GM21360 (cell line): ENCODE measurements at regions not wholly inside any gene's neighbourhood (a gene's known extent, or its start where the extent isn't known, plus 50 kb on each side); places are given as distances from the start of the nearest gene placed in this dataset.
"Not testable (repeated sequence)": the region's sequence is repeated elsewhere in the genome, so short reads cannot be mapped to it uniquely, and the experiment has no call there.

Experiments used
- ATAC-seq: cut with Tn5 transposase; IDR thresholded peaks from one replicate; pipeline ENCODE4 v1.9.1; 2021; ENCODE audit warnings: mild to moderate bottlenecking, moderate library complexity; ENCODE audit not compliant: unreplicated experiment

DNA sequence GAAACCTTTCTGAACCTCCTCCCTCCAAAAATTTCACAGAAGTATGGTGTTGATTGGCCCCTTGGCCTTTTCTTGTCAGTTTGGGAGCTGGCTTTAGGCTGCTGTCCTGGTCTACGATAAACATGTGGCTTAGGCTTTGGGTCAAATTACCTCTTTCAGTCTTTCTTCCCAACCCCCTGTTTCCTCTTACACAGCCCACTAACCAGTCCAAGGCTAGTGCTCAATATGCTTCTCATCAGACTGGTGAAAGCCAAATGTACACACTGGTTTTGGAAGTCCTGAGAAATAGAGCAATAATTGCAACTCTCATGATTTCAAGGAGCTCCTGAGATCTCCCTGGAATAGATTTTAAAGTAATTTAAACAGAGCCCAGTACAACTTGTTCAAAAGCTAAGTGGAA is 933.7 kb upstream of the GJE1 start:
- ATAC-seq = no peak

DNA sequence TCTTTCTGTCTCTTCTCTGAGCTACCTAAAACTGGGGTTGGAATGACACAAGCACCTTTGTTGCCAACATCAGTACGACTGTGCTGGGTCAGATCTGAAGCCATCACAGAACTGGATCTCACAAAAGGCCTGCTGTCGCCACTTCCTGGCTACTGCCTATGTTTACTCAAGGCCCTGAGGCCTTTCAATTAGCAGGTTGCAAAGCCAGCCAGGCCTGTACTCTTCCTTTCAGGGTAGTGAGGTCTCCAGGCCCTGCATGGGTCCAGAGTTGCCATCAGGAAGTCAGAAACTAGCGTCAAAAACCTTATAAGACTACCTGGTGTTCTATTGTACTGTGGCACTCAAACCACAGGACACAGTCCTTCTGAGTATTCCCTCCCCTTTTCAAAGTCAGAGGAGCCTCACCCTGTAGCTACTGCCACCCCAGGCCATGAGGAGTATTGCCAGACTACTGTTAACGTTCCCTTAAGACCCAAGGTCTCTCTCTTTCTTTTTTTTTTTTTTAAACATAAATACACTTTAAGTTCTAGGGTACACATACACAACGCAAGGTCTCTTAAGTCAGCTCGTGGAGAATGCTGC is 937.4 kb upstream of the GJE1 start:
- no peak for ATAC-seq

DNA sequence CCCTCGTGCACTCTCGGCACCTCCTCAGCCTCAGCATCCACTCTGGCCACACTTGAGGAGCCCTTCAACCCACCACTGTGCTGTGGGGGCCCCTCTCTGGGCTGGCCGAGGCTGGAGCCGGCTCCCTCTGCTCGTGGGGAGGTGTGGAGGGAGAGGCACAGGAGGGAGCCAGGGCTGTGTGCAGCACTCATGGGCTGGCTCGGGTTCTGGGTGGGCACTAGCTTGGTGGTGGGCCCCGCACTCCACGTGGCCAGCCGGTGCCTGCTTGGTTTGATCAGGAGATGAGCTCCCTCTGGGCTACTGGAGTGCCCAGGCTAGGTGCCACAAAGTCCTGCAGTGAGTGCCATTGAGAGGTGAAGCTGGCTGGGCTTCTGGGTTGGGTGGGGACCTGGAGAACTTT is 949.4 kb upstream of the GJE1 start:
- no peak for ATAC-seq

DNA sequence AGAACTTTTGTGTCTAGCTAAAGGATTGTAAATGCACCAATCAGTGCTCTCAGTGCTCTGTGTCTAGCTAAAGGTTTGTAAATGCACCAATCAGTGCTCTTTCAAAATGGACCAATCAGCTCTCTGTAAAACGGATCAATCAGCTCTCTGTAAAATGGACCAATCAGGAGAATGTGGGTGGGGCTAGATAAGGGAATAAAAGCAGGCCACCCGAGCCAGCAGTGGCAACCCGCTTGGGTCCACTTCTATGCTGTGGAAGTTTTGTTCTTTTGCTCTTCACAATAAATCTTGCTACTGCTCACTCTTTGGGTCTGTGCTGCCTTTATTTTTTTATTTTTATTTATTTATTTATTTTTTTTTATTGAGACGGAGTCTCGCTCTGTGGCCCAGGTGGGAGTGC is 957.3 kb upstream of the GJE1 start:
- ATAC-seq = not testable (repeated sequence)

DNA sequence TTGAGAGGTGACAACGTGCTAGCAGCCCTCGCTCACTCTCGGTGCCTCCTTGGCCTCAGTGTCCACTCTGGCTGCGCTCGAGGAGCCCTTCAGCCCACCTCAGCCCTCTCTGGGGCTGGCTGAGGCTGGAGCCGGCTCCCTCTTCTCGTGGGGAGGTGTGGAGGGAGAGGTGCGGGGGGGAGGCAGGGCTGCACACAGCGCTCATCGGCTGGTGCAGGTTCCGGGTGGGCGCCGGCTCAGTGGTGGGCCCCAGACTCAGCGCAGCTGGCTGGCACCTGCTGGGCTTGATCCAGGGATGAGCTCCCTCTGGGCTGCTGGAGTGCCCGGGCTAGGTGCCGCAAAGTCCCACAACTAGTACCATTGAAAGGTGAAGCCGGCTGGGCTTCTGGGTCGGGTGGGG is 957.8 kb upstream of the GJE1 start:
- no peak for ATAC-seq

DNA sequence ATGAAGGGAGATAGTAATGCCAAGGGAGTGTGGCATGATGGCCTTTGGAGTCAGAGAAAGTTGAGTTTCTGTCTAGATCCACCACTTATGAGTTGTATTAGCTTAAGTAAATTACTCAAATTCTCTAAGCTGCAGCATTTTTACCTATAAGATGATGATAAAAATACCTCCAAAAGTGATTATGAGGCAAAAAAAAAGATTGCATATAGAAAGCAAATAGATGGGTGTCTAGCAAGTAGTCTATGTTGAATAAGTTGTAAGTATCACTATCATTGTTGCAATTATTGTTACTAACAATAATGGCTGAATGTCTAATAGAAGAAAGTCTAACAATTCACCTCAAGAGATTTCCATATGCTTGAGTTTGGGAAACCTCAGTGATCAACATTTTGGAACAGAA is 959.2 kb upstream of the GJE1 start:
- no peak for ATAC-seq

DNA sequence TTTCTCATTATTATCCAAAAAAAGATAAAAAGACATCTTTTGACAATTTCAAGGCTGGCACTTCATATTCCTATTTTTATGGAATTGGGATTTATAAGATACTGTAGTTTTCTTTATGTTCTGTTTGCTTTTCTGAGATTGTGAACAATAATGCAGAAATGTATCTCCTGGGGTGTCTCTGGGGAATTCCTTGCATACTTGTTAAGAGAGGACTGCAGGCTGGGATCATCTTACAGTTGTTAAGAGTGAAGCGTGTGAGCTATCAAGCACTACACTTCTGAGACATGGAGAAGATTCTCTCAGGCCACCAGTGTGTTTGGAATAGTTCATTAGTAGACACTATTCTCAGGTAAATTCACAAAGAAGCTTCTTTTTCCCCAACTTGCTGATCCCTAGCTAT is 963.3 kb upstream of the GJE1 start:
- ATAC-seq = no peak

DNA sequence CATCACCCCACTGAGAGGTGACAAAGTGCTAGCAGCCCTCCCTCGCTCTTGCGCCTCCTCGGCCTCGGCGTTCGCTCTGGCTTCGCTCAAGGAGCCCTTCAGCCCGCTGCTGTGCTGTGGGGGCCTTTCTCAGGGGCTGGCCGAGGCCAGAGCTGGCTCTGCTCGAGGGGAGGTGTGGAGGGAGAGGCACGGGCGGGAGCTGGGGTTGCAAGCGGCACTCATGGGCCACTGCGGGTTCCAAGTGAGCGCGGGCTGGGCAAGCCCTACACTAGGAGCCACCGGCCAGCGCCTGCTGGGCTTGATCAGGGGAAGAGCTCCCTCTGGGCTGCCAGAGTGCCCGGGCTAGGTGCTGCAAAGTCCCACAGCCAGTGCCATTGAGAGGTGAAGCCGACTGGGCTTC is 964.8 kb upstream of the GJE1 start:
- no peak for ATAC-seq

DNA sequence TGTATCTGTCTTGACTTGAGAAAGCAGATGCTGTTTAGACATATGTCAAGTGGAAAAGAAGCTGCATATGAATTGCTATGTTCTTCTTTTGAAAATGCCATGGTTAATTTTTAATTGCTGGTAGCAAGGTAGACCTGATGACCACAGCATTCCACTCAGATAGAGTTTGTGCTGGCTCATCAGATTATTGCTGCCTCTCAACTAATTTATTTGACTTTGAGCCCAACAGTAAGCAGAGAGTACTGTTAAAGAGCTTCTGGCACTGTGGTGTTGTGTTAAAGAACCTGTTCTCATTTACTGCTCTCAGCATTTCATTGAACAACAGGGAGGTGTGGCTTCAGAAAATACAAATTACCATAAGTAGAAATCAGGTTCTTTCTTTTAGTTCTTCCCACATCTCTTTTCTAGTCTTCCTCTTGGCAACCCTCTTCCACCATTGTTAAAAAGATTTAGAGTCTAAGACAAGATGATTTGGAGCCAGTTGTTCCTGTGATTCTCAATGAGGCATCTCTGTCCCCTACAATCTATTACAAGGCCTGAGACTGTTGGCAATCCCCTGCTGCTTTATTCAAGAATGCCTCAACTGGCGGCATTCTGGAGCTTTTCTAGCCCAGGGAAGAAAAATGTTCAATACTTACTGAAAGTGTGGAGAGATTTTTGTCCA is 967.6 kb upstream of the GJE1 start:
- no peak for ATAC-seq

DNA sequence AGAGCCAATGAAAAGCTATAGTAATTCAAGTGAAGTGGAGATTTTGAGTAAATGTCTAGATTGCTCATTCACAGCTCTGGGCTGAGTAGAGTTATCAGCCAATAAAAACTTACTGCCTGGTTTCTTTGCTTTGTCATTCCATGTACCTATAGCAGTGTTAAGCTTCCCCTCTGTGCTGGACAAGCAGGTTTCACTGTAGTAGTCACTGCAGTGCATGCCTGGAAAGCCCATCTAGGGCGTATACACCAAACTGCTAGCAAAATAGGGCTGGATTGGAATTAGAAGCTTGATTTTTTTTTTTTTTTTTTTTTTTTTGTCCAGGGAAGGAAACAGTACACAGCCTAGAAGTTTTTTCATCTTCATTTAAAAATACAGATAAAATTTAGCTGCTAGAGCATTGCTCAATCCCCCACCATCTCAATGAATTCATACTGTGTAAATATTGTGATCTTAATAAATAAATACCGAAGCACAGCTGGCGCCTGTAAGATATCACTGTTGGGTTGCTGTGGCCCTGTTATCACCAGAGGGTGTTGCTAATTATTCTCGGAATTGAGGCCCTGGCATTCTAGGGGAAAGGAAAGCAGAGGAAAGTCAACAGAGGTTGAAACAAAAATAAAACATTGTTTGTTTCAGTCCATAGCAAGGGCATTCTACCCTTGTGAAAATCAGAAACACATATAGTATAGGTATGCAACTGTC is 968.5 kb upstream of the GJE1 start:
- no peak for ATAC-seq

DNA sequence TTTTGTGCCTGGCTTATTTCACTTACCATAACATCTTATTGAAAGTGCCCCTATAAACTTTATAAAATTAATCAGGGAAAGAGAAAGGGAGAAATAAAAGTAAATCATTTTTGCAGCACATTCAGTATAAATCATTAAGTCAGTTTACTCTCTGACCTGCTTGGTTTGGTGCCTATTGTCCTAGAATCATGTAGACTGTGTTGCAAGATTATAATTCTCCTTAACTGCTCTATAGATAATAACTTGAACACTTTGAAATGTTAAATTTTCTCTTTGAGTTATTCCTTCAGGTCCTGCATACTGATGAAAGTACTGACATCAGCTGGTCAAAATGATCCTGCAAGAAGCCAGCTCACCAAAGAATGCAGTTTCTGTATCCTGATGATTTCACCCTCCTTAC is 969.6 kb upstream of the GJE1 start:
- no peak for ATAC-seq

DNA sequence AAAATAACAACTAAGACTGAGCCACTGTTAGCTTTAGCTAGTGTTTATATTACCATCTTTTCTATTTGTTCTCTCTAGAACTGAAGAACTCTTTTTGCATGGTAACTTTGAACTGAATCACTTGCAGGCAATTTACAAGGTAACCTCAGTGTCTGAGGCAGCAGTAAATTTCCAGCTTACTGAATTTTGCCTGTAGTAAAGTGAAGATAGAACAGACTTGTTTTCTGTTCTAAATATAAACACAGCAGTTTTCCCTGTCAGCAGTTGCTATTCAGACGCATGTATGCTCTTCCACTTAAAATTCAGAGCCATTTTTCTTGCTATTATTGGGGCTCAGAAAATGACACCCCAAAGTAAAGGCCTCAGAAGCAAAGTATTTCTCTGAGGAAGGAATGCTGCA is 974.0 kb upstream of the GJE1 start:
- no peak for ATAC-seq

DNA sequence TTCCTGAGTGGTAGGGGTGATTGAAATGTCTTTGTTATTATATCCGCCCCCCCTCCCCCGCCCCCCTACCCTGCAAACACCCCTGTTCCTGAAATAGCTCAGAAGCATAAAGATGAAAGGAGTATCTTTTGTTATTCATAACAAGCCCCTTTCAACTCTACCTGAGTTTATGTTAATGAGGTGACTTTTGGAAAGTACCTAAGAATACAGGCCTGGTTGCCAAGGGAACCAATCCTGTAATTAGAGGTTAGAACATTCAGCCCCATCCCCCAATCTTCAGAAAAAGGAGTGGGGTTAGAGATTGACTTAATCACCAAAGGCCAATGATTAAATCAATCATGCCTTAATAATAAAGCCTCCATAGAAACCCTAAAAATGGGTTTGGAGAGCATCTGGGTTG is 979.2 kb upstream of the GJE1 start:
- ATAC-seq = peak; percentile 70

DNA sequence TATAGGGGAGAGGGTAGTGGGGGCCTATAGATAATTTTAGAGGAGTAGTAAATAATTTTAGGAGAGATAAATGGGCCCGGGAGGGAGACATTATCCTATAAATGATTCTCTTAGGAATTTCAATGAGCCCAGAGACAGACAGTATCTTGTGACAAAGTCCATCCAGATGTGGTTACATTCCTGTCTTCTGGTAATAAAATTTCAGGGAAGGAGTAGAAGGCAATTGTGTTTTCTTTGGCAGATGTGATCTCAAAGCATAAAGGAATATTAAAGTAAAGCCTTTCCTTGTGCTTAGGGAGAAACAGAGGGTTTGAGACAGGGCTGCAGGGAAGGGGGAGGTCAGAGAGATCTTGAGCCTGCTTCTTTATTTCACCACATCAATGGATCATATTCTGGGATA is 979.8 kb upstream of the GJE1 start:
- no peak for ATAC-seq

DNA sequence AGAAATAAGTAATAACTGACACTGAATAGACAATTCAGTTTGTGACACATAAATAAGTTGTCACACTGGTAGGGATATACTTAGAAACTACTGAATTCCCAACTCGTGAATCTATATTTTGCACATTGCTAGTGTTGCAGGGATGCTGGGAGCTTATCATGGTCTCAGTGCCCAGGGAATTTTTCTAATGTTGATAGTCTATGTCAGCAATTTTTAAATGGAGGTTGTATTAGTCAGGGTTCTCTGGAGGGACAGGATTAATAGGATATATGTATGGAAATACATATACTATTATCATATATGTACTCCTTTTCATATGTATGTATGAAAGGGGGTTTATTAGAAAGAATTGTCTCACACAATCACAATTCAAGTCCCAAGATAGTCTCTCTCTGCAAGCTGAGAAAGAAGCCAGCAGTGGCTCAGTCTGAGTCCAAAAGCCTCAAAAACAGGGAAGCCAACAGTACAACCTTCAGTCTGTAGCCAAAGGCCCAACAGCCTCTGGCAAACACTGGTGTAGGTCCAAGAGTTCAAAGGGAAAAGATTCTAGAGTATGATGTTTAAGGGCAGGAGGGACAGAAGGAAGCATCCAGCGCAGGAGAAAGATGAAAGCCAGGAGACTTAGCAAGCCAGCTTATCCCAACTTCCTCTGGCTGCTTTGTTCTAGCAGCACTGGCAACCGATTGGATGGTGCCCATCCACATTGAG is 980.9 kb upstream of the GJE1 start:
- ATAC-seq = no peak

DNA sequence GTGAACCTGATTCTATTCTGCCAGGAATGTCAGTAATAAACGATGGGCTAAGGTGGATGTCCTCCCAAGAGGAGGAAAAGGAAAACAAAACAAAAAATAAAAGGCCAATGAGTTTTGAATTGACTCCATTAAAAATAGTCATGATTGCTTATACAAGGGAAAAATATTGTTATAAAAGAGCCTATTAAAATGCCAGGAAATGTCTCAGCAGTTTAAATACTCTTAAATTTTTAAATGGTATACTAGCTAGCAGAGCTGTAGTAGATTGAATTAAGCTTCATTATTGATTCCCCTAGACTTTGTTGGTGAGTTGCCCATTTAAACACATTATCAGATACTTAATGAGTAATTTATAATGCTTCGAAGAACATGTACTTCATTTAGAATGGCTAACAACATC is 990.9 kb upstream of the GJE1 start:
- no peak for ATAC-seq

DNA sequence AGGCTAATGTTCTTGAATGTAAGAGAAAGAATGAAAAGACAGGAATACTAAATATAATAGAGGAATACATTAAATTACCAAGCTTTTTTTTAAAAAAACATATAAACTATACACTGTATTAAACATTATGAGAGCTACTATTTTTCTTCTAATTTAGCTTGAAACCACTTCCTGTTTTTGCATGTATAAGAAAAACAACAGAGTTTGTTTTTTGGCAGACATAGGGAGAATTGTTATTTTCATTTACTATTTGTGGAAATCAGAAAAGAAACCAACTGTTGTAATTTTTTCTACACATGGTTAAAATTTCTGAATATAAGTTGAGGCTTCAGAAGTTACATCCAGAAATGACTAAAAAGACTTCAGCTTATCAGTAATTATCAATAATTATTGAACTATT is 991.8 kb upstream of the GJE1 start:
- peak; percentile 41 for ATAC-seq

DNA sequence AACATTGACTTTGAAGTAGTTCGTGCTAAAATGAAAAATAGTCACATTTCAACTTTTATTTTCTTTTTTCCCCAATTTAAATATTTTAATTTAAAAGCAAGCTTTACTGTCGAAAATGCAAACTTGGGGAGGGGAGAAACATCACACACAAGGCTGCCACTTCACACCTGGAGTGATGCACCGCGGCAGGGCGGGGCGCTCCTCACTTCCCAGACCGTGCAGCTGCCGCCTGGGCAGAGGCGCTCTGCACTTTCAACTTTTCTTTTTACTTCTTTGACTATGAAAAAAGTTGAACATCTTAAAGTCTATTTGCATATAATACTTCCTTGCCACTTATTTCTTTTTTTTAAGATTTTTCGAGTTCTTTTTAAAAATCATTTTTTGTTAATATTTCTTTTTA is 993.3 kb upstream of the GJE1 start:
- no peak for ATAC-seq

DNA sequence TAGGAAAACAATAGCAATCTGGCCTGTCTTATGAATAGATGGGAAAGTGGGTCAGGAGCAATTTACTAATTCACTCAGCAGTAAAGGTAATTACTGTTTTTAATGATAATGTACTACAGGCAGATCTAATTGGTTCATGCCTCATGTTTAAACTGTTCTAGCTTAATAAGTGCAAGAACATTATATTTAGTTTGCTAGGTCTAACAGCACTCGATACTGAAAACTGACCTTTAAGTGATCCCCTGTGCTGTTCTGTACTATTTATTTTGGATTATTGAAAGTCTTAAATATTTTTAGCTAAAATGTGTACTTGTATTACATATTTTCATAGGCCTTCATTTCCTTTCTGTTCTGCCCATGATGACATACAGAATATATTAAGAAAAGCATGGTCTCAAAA is 998.0 kb upstream of the GJE1 start:
- no peak for ATAC-seq

DNA sequence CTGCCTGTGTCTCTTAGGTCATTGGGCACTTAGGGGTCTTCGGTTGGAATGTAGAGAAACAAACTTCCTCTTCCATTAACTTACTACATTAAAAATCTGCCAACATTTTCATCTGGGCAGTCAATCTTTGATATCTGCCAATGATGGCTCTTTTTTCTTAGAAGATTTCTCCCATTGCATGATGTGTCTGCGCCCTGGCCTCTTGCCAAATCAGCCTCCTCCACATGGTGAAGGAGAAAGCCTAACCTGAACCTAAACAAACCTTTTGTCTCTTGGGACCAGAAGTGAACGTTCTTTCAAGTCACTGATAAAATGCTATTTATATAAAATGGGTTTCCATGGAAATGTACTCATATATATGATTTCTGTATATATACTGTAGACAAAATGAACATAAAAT is 998.9 kb upstream of the GJE1 start:
- no peak for ATAC-seq

DNA sequence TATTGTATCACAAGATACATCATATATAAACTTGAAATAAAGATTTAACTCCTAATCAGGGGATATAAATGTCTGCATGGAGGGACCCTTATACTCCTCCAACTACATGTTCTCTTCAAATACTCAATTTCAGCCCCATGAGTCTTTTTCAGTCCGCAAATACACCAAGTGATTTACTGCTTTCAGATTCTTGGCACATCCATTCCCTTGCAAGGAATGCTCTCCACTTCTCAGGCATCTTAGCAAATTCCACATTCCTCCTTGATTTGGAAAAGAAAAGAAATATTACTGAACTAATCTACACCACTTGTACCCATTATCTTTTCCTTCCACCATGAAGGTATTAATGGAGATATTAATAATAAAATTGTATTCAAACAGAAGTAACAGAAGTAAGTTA is 999.4 kb upstream of the GJE1 start:
- no peak for ATAC-seq

DNA sequence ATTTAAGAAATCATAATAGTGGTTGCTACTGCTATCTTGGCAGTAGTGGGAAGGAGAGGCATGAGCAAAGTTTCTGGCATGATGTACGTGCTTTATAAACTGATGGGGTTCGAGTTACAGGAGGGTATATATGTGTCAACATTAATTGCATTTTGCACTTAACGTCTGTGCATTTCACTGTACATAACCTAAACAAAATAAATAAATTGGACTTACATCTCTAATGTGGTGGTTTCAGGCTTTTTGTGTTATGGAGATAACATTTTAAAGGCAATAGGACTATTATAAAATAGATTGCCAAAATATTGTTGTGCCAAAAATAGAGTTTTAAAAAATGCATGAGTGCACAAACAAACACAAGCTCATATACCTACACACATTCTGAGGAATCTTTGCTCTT is 1001.1 kb upstream of the GJE1 start:
- ATAC-seq = no peak
